IPS DF 4.7 (cell line): ENCODE measurements at regions not wholly inside any gene's neighbourhood (a gene's known extent, or its start where the extent isn't known, plus 50 kb on each side); places are given as distances from the start of the nearest gene placed in this dataset.

Experiments
- DNase-seq: peaks from one replicate; pipeline ENCODE4 v3.0.0-alpha.2; 2013; ENCODE audit warnings: low spot score; ENCODE audit errors: extremely low read depth

- DNase-seq: no peak
These were observed 133.8 kb upstream of the ACVR2A start for GRCh38 chr2:147711031-147711430.

GRCh38 chr2:147709655-147710054, 135.2 kb upstream of the ACVR2A start:
- DNase-seq: no peak

GRCh38 chr2:147703171-147703570, 141.7 kb upstream of the ACVR2A start:
- DNase-seq: no peak

- no peak for DNase-seq
These were observed 146.7 kb upstream of the ACVR2A start for GRCh38 chr2:147698166-147698565.

- no peak for DNase-seq
These were observed 148.4 kb upstream of the ACVR2A start for GRCh38 chr2:147696426-147696825.

GRCh38 chr2:147689220-147689909, 155.5 kb upstream of the ACVR2A start:
- DNase-seq: no peak

GRCh38 chr2:147688242-147688641, 156.6 kb upstream of the ACVR2A start:
- DNase-seq: no peak

GRCh38 chr2:147686365-147686764, 158.5 kb upstream of the ACVR2A start:
- DNase-seq: no peak

GRCh38 chr2:147684903-147685302, 159.9 kb upstream of the ACVR2A start:
- DNase-seq: no peak

GRCh38 chr2:147683380-147683779, 161.4 kb upstream of the ACVR2A start:
- no peak for DNase-seq

- no peak for DNase-seq
These were observed 163.7 kb upstream of the ACVR2A start for GRCh38 chr2:147681093-147681492.

GRCh38 chr2:147679955-147680531, 164.8 kb upstream of the ACVR2A start:
- no peak for DNase-seq

GRCh38 chr2:147679191-147679954, 165.5 kb upstream of the ACVR2A start:
- DNase-seq: no peak

GRCh38 chr2:147665105-147665504, 179.7 kb upstream of the ACVR2A start:
- DNase-seq: no peak

- DNase-seq: no peak
These were observed 180.9 kb upstream of the ACVR2A start for GRCh38 chr2:147663962-147664361.

- DNase-seq: no peak
These were observed 181.5 kb upstream of the ACVR2A start for GRCh38 chr2:147663153-147663961.

GRCh38 chr2:147662221-147662620, 182.6 kb upstream of the ACVR2A start:
- DNase-seq: no peak

- no peak for DNase-seq
These were observed 184.1 kb upstream of the ACVR2A start for GRCh38 chr2:147660680-147661079.

GRCh38 chr2:147659051-147659450, 185.8 kb upstream of the ACVR2A start:
- no peak for DNase-seq

- no peak for DNase-seq
These were observed 187.5 kb upstream of the ACVR2A start for GRCh38 chr2:147657086-147658000.

- DNase-seq: no peak
These were observed 194.8 kb upstream of the ACVR2A start for GRCh38 chr2:147649998-147650397.
